AG04449 (cell line): ENCODE measurements at regions not wholly inside any gene's neighbourhood (a gene's known extent, or its start where the extent isn't known, plus 50 kb on each side); places are given as distances from the start of the nearest gene placed in this dataset.

Experiments
- CTCF ChIA-PET: fragments of 350-600 bp; formaldehyde crosslinking; extraction: SDS; loops from one replicate; lab custom pipeline; 2021; ENCODE audit warnings: antibody characterized with exemption; lab: Yijun Ruan, JAX
- POLR2A ChIA-PET: fragments of 400-600, 350-600 bp; formaldehyde crosslinking; extraction: SDS; loops from one replicate; lab custom pipeline; 2020; ENCODE audit warnings: antibody characterized with exemption, inconsistent platforms; lab: Yijun Ruan, JAX
- DNase-seq: peaks from one replicate; pipeline ENCODE4 v3.0.0-alpha.2; 2010; ENCODE audit warnings: low read depth, low spot score
- H3K4me3 ChIP-seq: 2 replicates; pipeline ENCODE4 v1.5.1; 2011; ENCODE audit warnings: low read depth, mild to moderate bottlenecking, control low read depth, low read length
- CTCF ChIP-seq: IDR thresholded peaks from one replicate; pipeline ENCODE4 v1.5.1; 2011; ENCODE audit warnings: mild to moderate bottlenecking, moderate library complexity, low read length, control low read depth, inconsistent platforms; ENCODE audit not compliant: insufficient read depth; ENCODE audit errors: missing control alignments

- TF ChIP-seq CTCF, result peak; percentile 4
- DNase-seq, result no peak
- ChIA-PET CTCF (interaction anchor here (1.0 to 3.0 kb wide), 3 partner anchors 9 to 53 kb away, joined by 3 to 15 read pairs (median 4); no protein-coding TSS in a partner anchor), POLR2A (no interaction called here)
- no peak overlapping the region for H3K4me3 ChIP-seq
These were observed 103.7 kb upstream of the ATP8B1 start for GRCh38 chr18:57906852-57907251.

GRCh38 chr18:57904535-57904934 lies 101.4 kb upstream of the ATP8B1 start:
- no peak overlapping the region for H3K4me3 ChIP-seq
- POLR2A ChIA-PET, result interaction anchor here (1.1 kb wide), 1 partner anchor 16 kb away, joined by 3 read pairs; no protein-coding TSS in a partner anchor
- CTCF ChIA-PET, result interaction anchor here (1.4 to 1.9 kb wide), 3 partner anchors 15 to 55 kb away, joined by 3 to 5 read pairs (median 4); no protein-coding TSS in a partner anchor

GRCh38 chr18:57902721-57903120 lies 99.6 kb upstream of the ATP8B1 start:
- ChIA-PET POLR2A (interaction anchor here (0.6 kb wide), 1 partner anchor 462 kb away, joined by 3 read pairs; no protein-coding TSS in a partner anchor), CTCF (interaction anchor here (1.5 kb wide), 1 partner anchor 219 kb away, joined by 5 read pairs; no protein-coding TSS in a partner anchor)
- no peak for DNase-seq
- TF ChIP-seq CTCF, result no peak
- H3K4me3 ChIP-seq, result no peak overlapping the region

More at GRCh38 chr18:57904535-57904934, 101.4 kb upstream of the ATP8B1 start:
- no peak for DNase-seq
- TF ChIP-seq CTCF, result no peak

- CTCF ChIA-PET, result interaction anchor here (1.0 kb wide), 1 partner anchor 20 kb away, joined by 3 read pairs; no protein-coding TSS in a partner anchor
- no peak for TF ChIP-seq CTCF
- DNase-seq, result no peak
- H3K4me3 ChIP-seq, result no peak overlapping the region
- POLR2A ChIA-PET, result no interaction called here
These were observed 98.9 kb upstream of the ATP8B1 start for GRCh38 chr18:57901825-57902589.

GRCh38 chr18:57900906-57901435 lies 97.9 kb upstream of the ATP8B1 start:
- DNase-seq, result no peak
- H3K4me3 ChIP-seq, result no peak overlapping the region
- POLR2A ChIA-PET, result no interaction called here
- no peak for TF ChIP-seq CTCF
- CTCF ChIA-PET, result interaction anchor here (1.0 to 1.6 kb wide), 2 partner anchors 19 kb away, joined by 3 to 6 read pairs; no protein-coding TSS in a partner anchor
